Vagina (tissue), 2 donors: ENCODE measurements at regions not wholly inside any gene's neighbourhood (a gene's known extent, or its start where the extent isn't known, plus 50 kb on each side); places are given as distances from the start of the nearest gene placed in this dataset.
"Not testable (repeated sequence)": the region's sequence is repeated elsewhere in the genome, so short reads cannot be mapped to it uniquely, and the experiment has no call there.

Source experiments
- DNase-seq, 2 donors: peaks; one replicate each; pipeline ENCODE4 v3.0.0-alpha.2; 2017; ENCODE audit errors: extremely low spot score in 2 of 2
- H3K27ac ChIP-seq: fragments of 200-600 bp; sonication (generic); one replicate; pipeline ENCODE4 v1.5.1; 2019
- H3K27me3 ChIP-seq: fragments of 200-600 bp; sonication (generic); one replicate; pipeline ENCODE4 v1.5.1; 2019
- H3K36me3 ChIP-seq, 2 donors: fragments of 200-600 bp; sonication (generic); one replicate each; pipeline ENCODE4 v1.5.1; 2017 to 2019
- H3K4me1 ChIP-seq: fragments of 200-600 bp; sonication (generic); one replicate; pipeline ENCODE4 v1.5.1; 2019
- H3K4me3 ChIP-seq, 2 donors: fragments of 200-600 bp; sonication (generic); 1 replicate in 1 of 2; 2 replicates in 1 of 2; pipeline ENCODE4 v1.5.1; 2016 to 2019
- H3K9me3 ChIP-seq: fragments of 200-600 bp; sonication (generic); one replicate; pipeline ENCODE4 v1.5.1; 2019
- CTCF ChIP-seq, 3 experiments: fragments of 450-650 bp in 2 of 3; fragments of 200-600 bp in 1 of 3; sonication (generic) in 1 of 3; IDR thresholded peaks; one replicate each; pipeline ENCODE4 v1.5.1; 2017 to 2019; ENCODE audit warnings: antibody characterized with exemption in 3 of 3, mild to moderate bottlenecking in 2 of 3, moderate library complexity in 2 of 3
- POLR2A ChIP-seq, 2 donors: fragments of 450-650 bp; IDR thresholded peaks; one replicate each; pipeline ENCODE4 v1.6.1; 2017; ENCODE audit warnings: antibody characterized with exemption in 2 of 2, mild to moderate bottlenecking in 2 of 2, moderate library complexity in 2 of 2
- POLR2AphosphoS5 ChIP-seq, 2 donors: sonication (generic); formaldehyde crosslinking; IDR thresholded peaks; one replicate each; pipeline ENCODE4 v1.9.0; 2017; ENCODE audit warnings: antibody characterized with exemption in 2 of 2, mild to moderate bottlenecking in 2 of 2, low read depth in 1 of 2; ENCODE audit not compliant: insufficient read depth in 1 of 2
- intact Hi-C: fragments of 100-400 bp; cut with DNase I; formaldehyde crosslinking; loops from one replicate; pipeline ENCODE4 v1.15.1; 2023

DNA sequence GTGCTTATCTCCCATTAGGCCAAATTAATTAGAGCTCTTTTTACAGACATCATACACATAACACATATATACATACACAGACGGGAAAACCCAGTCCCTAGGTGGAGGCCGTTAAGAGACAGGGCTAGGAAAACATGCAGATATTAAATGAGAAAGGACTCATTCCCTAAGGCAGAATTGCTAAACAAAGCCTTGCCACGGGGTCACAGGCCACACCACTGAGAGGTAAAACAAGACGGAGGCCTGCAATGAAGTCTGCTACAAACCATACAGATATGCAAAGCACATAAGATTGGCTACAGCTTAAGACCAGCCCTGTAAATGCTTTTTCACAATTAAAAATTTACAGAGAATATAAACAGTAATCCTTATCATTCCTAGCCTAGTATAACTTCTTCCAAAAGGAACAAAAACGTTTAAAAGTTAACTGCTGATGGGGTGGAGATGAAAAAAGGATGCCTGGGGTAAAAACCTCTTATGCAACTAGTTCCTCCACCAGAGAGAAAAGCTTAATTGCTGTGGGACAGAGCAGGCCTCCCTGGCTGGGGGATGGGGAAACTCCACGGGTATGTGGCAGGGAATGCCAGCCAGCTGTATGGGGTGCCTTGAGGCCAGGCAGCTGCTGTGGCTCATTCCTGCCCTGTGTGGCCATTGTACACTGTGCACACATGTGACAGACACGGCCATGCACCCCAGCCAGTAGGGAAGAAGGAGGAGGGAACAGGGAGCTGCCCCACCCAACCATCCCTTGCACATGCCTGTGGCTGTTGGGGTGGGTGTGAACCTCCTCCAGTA lies 481.4 kb upstream of the LMCD1 start:
- no peak for TF ChIP-seq CTCF (IDR thresholded peaks at IDR 0.05)
- TF ChIP-seq POLR2AphosphoS5 (IDR thresholded peaks at IDR 0.05; ENCODE audit: insufficient read depth in 1 of 2, low read depth in 1 of 2), result no peak
- no peak for TF ChIP-seq POLR2A (IDR thresholded peaks at IDR 0.05)
- Histone ChIP-seq H3K27me3 (no peaks in the 10 kb centered on the region), H3K27ac (no peak overlapping the region), H3K4me1 (no peaks in the 10 kb centered on the region), H3K36me3 (no peaks in the 10 kb centered on the region), H3K9me3 (no peaks in the 10 kb centered on the region), H3K4me3 (no peak overlapping the region)
- intact Hi-C loops, result no loop called here
- DNase-seq, result no peak

DNA sequence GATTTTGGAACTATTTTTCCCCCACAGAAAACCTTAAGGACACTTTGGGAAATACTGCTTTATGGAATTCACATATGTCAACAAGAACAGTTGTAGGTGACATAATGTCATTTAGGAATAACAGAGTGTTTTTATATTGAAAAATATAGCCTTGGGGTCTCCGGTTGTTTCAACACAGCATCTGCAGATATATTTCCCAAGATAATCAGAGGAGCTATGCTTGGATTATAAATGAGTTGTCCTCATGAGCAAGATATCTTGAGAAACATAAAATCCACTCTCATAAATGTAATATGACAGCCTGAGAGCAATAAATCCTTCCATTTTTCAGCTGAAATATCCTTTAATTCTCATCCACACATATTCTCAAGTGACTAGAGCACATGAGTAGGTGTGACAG lies 473.7 kb upstream of the LMCD1 start:
- TF ChIP-seq CTCF (IDR thresholded peaks at IDR 0.05), result no peak
- no peak for TF ChIP-seq POLR2AphosphoS5 (IDR thresholded peaks at IDR 0.05; ENCODE audit: insufficient read depth in 1 of 2, low read depth in 1 of 2)
- TF ChIP-seq POLR2A (IDR thresholded peaks at IDR 0.05), result no peak
- Histone ChIP-seq H3K36me3 (no peaks in the 10 kb centered on the region), H3K4me3 (no peak overlapping the region), H3K9me3 (no peaks in the 10 kb centered on the region), H3K27ac (no peak overlapping the region), H3K27me3 (no peaks in the 10 kb centered on the region), H3K4me1 (no peaks in the 10 kb centered on the region)
- intact Hi-C loops, result no loop called here
- DNase-seq, result no peak

DNA sequence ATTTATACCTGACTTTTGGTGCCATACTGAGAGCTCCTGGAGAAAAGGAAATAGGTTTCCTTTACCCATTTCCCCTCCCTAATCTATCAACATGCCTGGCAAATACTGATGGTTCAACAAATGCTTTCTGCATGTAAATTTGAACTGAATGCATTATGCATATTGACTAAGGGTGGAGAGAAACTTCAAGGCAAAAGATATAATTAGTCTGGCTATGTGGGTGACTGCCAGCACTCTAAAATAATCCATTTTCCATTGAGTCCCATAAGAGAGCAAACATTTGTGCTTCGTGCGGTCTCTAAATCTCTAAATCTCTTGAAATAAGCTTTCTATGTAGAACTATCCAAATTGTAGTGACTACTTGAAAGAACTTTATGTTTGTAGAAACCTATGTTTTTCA lies 451.3 kb upstream of the LMCD1 start:
- Histone ChIP-seq H3K9me3 (no peaks in the 10 kb centered on the region), H3K27me3 (no peaks in the 10 kb centered on the region), H3K4me3 (no peak overlapping the region), H3K36me3 (no peaks in the 10 kb centered on the region), H3K4me1 (no peaks in the 10 kb centered on the region), H3K27ac (no peak overlapping the region)
- TF ChIP-seq CTCF (IDR thresholded peaks at IDR 0.05) (no peak), POLR2AphosphoS5 (IDR thresholded peaks at IDR 0.05; ENCODE audit: insufficient read depth in 1 of 2, low read depth in 1 of 2) (no peak), POLR2A (IDR thresholded peaks at IDR 0.05) (no peak)
- intact Hi-C loops, result no loop called here
- DNase-seq, result no peak

DNA sequence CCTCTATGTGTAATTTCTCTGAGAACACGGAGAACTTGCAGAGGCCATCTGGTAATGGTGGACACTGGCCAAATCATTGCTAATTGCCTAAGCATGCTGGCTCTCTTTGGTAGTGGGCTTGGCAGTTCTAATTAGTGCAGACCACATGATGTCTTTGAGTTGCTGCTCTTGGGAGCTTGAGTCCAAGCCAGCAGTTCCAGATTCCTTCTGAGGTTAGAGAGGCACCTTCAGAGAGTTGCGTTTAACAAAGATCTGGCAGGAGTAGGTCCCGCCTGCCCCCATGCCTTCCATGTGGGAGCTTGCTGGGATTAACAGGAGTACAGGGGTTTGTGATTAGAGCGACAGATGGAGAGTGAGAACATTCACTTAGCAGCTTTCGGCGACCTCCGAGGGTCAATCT lies 449.0 kb upstream of the LMCD1 start:
- no peak for TF ChIP-seq CTCF (IDR thresholded peaks at IDR 0.05)
- TF ChIP-seq POLR2A (IDR thresholded peaks at IDR 0.05), result no peak
- no peak for TF ChIP-seq POLR2AphosphoS5 (IDR thresholded peaks at IDR 0.05; ENCODE audit: insufficient read depth in 1 of 2, low read depth in 1 of 2)
- Histone ChIP-seq H3K9me3 (no peaks in the 10 kb centered on the region), H3K27me3 (no peaks in the 10 kb centered on the region), H3K4me1 (no peaks in the 10 kb centered on the region), H3K36me3 (no peaks in the 10 kb centered on the region), H3K4me3 (no peak overlapping the region), H3K27ac (no peak overlapping the region)
- intact Hi-C loops, result no loop called here
- no peak for DNase-seq

DNA sequence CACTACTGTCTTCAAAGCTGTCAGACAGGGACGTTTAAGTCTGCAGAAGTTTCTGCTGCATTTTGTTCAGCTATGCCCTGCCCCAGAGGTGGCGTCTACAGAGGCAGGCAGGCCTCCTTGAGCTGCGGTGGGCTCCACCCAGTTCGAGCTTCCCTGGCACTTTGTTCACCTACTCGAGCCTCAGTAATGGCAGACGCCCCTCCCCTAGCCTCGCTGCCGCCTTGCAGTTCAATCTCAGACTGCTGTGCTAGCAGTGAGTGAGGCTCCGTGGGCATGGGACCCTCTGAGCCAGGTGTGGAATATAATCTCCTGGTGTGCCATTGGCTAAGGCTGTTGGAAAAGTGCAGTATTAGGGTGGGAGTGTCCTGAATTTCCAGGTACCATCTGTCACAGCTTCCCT lies 433.5 kb upstream of the LMCD1 start:
- DNase-seq, H3K4me3 ChIP-seq: not testable (repeated sequence)

More for the DNA sequence above, 433.5 kb upstream of the LMCD1 start:
- H3K27ac ChIP-seq, H3K27me3 ChIP-seq, H3K9me3 ChIP-seq, intact Hi-C loops, H3K4me1 ChIP-seq, H3K36me3 ChIP-seq: not testable (repeated sequence)
